ENCODE measurements at regions not wholly inside any gene's neighbourhood (a gene's known extent, or its start where the extent isn't known, plus 50 kb on each side); places are given as distances from the start of the nearest gene placed in this dataset.

- POLR2A ChIA-PET: no interaction called here
- Histone ChIP-seq H2AFZ (ENCODE audit: low read depth, low read length) (no peak overlapping the region), H3K27ac (ENCODE audit: insufficient read depth, low read depth, low read length) (no peak overlapping the region), H3K36me3 (ENCODE audit: control insufficient read depth in 2 of 2, extremely low read depth in 1 of 2, insufficient read depth in 2 of 2, low read length in 2 of 2) (no peaks in the 10 kb centered on the region), H3K4me1 (ENCODE audit: control insufficient read depth, extremely low read depth, insufficient read depth, low read length) (peaks cover 16% of the 10 kb centered on the region), H3K4me3 (replicated peaks in 1 of 3; ENCODE audit: insufficient read depth in 1 of 3, low read depth in 1 of 3, low read length in 3 of 3) (no peak overlapping the region), H3K9me1 (replicated peaks; ENCODE audit: control insufficient read depth, extremely low read depth, insufficient read depth, low read length) (no peaks in the 10 kb centered on the region), H4K20me1 (replicated peaks; ENCODE audit: control insufficient read depth, extremely low read depth, insufficient read depth, low read length) (no peaks in the 10 kb centered on the region), H3K9me3 (replicated peaks; ENCODE audit: control insufficient read depth, insufficient read depth, low read length) (no peaks in the 10 kb centered on the region), H3K27me3 (ENCODE audit: control insufficient read depth in 2 of 2, insufficient read depth in 2 of 2, low read length in 2 of 2) (no peaks in the 10 kb centered on the region), H3K4me2 (ENCODE audit: insufficient read depth, low read length) (no peak overlapping the region), H3K9ac (replicated peaks; ENCODE audit: extremely low read depth, insufficient read depth, low read length) (no peak overlapping the region), H3K79me2 (ENCODE audit: control insufficient read depth, insufficient read depth, low read length) (no peaks in the 10 kb centered on the region)
- TF ChIP-seq JUN (IDR thresholded peaks at IDR 0.05; ENCODE audit: borderline replicate concordance, insufficient read depth, insufficient read length, low read depth) (no peak), MAX (IDR thresholded peaks at IDR 0.05; ENCODE audit: insufficient read depth, insufficient read length) (no peak), EZH2 (IDR thresholded peaks at IDR 0.05; ENCODE audit: borderline replicate concordance, low read depth, low read length, severe bottlenecking) (no peak), CTCF (IDR thresholded peaks at IDR 0.05; ENCODE audit: extremely low read depth in 1 of 2, insufficient read depth in 1 of 2, low read depth in 1 of 2, low read length in 2 of 2) (no peak), MYC (IDR thresholded peaks at IDR 0.05; ENCODE audit: low read depth, low read length) (no peak), POLR2A (IDR thresholded peaks at IDR 0.05; ENCODE audit: low read depth, low read length) (no peak), FOS (IDR thresholded peaks at IDR 0.05; ENCODE audit: borderline replicate concordance, insufficient read depth, low read length) (no peak), POLR2AphosphoS5 (IDR thresholded peaks at IDR 0.05; ENCODE audit: insufficient read depth, low read depth, low read length) (no peak), GATA2 (IDR thresholded peaks at IDR 0.05; ENCODE audit: insufficient read depth, insufficient read length, low read depth, low read length) (no peak)
- intact Hi-C loops (cut with micrococcal nuclease): loop anchor here (5.0 kb wide), 1 partner anchor 132 kb away; the partner anchor contains the start of gene EGR2
- no TSS peak for BruUV-seq (replicated peaks)
- CTCF ChIA-PET: interaction anchor here (1.2 kb wide), 1 partner anchor 75 kb away, joined by 3 read pairs; no protein-coding TSS in a partner anchor
- dilution Hi-C loops (cut with MboI; ENCODE audit: extremely low pct_ligation_motif_present, low sequenced_read_pairs): no loop called here
- DNase-seq (ENCODE audit: low read depth, low spot score) (no peak), FAIRE-seq (no peak)
These were observed 119.6 kb upstream of the ADO start for GRCh38 chr10:62684911-62685310.
